NCI-H2081 (cell line): ENCODE measurements at regions not wholly inside any gene's neighbourhood (a gene's known extent, or its start where the extent isn't known, plus 50 kb on each side); places are given as distances from the start of the nearest gene placed in this dataset.

Experiments
- DNase-seq, 2 experiments: peaks; one replicate each; lab custom pipeline; 2025; lab: John Stamatoyannopoulos, UW

DNA sequence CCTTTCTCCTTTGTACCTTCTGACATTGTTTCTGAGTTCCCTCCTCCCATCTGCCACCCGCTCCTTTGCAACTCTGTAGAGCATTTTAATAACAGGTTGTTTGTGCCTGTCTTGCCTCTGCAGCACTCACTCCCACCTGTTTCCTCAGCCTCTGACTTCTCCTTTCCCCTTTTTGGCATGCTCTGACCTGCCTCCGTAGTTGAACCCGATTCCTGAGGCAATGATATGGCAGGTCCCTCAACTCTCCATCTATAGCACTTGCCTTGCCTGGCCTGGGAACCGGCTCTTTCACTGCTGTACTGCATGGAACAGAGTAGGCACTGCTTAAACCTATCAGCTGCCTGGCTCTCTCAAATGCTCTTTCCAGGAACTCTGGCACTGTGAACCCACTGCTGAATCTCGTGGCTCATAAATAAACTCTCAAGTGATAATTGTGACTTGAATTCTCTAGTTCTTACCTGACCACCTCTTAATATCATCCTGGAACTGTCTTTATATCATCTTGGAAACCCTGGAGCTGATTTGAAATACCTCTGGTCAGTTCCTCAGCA is 50.3 kb downstream of the UTRN start:
- no peak for DNase-seq

GRCh38 chr6:144335914-144336313 is 50.8 kb downstream of the UTRN start:
- no peak for DNase-seq

DNA sequence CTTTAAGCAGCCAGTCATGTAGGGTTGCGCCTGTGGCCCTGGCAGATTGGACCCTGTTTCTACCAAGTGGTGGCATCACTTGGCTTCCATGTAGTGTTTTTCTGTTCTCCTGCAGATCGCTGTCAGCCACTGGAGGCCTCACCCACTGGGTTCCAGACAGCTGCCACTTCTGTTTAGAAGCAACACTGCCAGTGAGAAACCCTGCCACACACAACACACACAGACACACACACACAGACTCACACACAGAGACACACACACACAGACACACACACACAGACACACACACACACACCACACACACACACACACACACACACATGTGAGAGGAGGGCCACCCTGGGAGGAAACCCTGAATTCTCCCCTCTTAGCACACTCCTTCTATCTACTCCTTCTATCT is 51.8 kb downstream of the UTRN start:
- no peak for DNase-seq

- no peak for DNase-seq
Observed at GRCh38 chr6:144338474-144338873, 53.3 kb downstream of the UTRN start.

GRCh38 chr6:144338951-144339700 is 54.0 kb downstream of the UTRN start:
- no peak for DNase-seq

GRCh38 chr6:144339859-144340452 is 54.8 kb downstream of the UTRN start:
- no peak for DNase-seq

DNA sequence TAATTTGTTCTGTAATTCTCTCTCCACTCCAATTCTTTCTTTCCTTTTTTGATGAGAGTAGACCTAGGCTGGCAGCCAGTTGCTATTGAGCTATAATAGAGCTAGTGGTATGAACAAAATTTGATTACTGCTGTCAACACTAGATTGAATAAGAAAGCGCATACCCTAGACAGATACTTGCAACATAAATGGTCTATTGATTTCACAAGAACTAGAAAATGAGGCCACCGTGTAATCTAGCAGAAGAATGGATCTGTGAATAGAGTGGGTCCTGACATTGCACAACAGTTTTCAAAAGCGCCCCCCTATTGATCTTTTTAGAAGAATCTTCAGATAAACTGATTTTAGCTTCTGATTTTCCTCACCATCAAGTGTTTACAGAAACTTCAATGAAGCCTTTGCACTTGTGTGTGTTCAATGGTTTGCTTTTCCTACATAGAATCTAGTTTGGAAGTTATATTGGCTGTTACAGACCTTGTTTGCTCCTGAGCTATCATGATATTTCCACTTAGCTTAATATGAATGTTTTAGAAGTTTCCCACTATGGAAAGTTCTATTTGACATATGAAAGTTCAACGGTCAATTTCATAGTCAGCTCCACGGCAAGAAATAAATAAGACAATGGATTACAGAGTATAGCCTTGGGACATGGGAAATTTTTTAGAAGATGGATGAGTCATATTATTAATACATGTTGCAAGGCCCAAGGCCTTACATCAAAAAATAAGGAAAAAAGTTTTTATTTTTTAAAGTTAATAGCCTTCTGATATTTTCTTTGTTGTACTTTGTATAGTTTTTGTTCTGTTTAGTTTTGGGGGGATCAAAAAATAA is 55.6 kb downstream of the UTRN start:
- no peak for DNase-seq

DNA sequence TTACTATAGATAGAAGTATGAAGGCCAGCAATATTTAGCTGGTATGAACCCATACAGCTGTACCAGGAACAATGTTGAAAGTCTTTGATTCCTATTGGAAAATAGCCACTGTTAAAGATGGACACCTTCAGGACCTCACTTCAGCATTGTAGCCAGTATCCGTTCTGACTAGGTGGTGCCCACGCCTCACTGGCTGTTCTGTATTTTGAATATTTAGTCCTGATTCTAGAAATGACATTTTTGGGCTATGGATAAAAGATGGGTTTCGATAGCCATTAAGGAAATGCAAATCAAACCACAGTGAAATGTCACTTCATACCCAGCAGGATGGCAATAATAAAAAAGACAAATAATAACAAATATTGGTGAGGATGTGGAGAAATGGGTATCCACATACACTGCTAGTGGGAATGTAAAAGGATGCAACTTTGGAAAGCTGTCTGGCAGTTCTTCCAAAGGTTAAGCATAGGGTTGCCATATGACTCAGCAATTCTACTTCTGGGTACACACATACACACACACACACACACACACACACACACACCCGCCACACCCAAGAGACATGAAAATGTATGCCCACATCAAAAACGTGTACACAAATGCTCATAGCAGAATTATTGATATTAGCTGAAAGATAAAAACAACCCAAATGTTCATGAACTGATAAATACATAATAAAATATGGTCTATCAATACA is 56.8 kb downstream of the UTRN start:
- DNase-seq: no peak

- DNase-seq: no peak
Observed at GRCh38 chr6:144343701-144344428, 58.7 kb downstream of the UTRN start.

- no peak for DNase-seq
Observed at GRCh38 chr6:144344646-144345045, 59.5 kb downstream of the UTRN start.

GRCh38 chr6:144345451-144345850 is 60.3 kb downstream of the UTRN start:
- no peak for DNase-seq

GRCh38 chr6:144346719-144347447 is 61.7 kb downstream of the UTRN start:
- no peak for DNase-seq

DNA sequence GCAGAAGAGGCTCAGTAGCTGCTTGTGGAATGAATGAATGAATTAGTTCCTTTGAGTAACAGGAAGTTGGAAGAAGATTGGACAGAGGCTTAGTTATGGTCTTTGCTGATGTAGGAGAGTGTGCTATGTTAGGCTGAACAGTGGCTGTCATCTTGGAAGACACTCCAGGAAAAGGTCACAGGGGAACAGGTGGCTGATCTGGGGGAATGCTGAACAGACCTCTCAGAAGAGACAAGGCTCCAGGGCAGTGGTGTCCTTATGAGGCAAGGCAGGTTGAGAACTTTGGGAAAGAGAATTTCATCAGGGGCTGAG is 62.3 kb downstream of the UTRN start:
- no peak for DNase-seq

DNA sequence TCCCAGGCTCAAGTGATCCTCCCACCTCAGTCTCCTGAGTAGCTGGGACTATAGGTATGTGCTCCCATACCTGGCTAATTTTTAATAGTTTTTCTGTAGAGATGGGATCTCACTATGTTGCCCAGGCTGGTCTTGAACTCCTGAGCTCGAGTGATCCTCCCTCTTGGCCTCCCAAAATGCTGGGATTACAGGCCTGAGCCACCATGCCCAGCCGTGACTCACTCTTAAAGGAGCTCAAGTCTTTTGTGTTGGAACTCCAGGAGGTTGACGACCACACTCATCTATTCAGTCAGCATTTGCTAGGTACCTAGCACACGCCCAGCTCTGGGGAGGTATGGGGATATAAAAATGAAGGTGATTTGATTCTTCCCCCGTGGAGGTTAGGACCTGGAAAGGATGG is 62.8 kb downstream of the UTRN start:
- DNase-seq: no peak

GRCh38 chr6:144349690-144350527 is 64.8 kb downstream of the UTRN start:
- no peak for DNase-seq

- no peak for DNase-seq
Observed at GRCh38 chr6:144350528-144350880, 65.4 kb downstream of the UTRN start.

- no peak for DNase-seq
Observed at GRCh38 chr6:144351379-144352127, 66.4 kb downstream of the UTRN start.

GRCh38 chr6:144352331-144352730 is 67.2 kb downstream of the UTRN start:
- no peak for DNase-seq

DNA sequence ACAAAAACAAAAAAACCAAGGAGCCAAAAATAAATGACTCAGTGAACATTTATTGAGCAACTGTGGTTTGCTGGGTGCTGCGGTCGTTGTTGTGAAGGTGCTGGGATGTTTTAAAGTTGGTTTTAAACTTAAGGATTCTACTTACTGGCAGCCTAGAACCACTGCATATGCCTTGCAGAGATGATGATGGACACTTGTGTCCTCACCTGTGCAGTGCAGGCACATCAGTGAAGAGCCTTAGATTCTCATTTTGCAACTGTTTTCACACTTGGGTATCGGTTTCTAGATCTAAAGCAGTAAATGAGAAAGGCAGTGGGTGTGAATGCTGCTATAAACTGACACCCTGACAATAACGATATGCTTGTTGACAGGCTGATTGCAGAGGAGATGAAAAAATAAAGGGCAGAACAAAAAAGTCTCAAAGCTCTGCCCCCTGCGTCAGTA is 68.8 kb downstream of the UTRN start:
- DNase-seq: no peak
